GM19324 (cell line): ENCODE measurements at regions not wholly inside any gene's neighbourhood (a gene's known extent, or its start where the extent isn't known, plus 50 kb on each side); places are given as distances from the start of the nearest gene placed in this dataset.
"Not testable (repeated sequence)": the region's sequence is repeated elsewhere in the genome, so short reads cannot be mapped to it uniquely, and the experiment has no call there.

ENCODE experiments used
- ATAC-seq: cut with Tn5 transposase; IDR thresholded peaks from one replicate; pipeline ENCODE4 v1.9.1; 2021; ENCODE audit warnings: mild to moderate bottlenecking, moderate library complexity; ENCODE audit not compliant: unreplicated experiment, low FRiP score

DNA sequence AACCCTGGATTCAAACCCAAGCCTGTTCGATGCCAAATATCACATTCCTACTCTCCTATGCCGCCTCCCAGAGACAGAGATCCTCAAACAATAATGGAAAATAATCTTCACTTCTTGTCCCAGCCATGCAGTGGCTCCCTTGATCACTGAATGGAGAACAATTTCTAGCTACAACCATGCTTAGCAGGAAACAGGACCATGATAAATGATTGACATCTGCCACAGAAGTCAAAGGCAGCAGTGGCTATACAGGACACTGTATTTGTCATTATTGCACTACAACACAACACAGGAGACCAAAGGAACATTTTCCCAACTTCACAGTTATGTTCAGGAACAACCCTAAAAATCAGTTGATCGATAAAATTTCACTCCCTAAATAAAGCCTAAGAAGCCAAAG lies 243.3 kb upstream of the SLC7A11 start:
- no peak for ATAC-seq

DNA sequence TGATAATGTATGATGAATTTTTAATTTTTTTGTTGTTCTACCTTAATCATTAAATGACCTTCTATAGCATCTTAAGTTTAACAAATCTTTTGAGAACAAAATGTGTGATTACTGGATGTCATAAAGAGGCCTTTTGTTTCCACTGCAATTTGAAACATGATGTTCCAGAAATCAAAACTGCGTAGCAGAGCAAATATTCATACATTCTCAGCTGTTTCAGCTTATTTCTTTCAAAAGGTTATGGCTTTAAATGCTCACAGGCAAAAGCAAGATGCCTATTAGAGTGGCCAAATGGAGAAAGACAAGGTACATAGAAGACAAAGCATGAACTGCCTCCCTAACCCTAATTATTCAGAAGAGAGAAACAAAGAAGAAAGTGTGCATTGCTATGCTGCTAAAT lies 233.0 kb upstream of the SLC7A11 start:
- ATAC-seq: no peak

DNA sequence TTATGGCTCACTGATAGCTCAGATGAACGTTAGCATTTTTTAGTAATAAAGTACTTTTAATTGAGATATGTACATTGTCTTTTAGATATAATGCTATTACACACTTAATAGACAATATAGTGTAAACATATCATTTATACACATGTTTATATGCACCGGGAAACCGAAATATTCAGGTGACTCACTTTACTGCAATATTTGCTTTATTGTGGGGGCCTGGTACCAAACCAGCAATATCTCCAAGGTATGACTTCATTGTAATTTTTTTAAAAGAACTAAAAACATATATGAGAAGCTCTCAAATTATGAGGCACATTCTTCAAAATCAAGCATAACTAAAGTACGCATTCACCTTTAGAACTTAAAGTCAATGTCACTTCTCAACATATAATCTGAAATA lies 231.2 kb upstream of the SLC7A11 start:
- no peak for ATAC-seq

DNA sequence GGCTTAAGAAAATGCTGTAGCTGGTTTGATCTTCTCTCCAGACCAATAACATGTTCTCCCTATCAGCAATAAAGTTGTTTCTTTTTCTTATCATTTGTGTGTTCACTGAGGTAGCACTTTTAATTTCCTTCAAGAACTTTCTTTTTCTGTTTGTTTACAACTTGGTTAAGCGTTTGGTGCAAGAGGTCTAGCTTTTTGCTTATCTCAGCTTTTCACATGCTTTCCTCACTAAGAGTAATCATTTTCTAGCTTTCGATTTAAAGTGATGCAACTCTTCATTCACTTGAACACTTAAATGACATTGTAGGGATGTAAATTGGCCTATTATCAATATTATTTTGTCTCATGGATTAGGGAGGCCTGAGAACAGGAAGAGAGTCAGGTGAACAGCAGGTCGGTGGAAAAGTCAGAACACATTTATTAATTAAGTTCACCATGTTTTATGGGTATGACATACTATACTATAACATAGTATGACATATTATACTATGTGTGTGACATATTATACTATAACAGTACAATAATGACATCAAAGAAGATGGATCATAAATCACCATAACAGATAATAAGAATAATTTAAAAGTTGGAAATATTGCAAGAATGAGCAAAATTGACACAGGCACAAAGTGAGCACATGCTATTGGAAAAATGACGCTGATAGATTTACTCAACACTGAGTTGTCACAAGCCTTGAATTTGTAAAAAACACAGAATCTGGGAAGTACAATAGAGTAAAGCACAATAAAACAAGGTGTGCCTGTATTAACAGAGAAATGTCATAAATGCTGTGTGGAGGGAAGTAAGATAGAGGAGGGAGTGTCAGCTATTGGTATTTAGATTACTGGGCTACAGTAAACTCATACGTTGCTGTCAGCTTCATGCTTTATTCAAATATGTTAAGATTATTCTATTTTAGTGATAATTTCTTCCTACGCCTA lies 218.6 kb upstream of the SLC7A11 start:
- no peak for ATAC-seq

DNA sequence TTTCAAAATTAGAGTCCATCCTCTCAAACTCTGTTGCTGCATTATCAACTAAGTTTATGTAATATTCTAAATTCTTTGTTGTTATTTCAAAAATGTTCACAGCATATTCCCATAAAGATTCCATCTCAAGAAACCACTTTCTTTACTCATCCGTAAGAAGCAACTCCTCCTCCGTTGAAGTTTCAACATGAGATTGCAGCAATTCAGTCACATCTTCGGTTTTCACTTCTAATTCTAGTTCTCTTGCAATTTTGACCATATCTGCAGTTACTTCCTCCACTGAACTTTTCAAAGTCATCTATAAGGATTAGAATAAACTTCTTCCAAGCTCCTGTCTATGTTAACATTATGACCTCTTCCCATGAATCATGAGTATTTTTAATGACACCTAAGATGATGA lies 216.6 kb upstream of the SLC7A11 start:
- no peak for ATAC-seq

DNA sequence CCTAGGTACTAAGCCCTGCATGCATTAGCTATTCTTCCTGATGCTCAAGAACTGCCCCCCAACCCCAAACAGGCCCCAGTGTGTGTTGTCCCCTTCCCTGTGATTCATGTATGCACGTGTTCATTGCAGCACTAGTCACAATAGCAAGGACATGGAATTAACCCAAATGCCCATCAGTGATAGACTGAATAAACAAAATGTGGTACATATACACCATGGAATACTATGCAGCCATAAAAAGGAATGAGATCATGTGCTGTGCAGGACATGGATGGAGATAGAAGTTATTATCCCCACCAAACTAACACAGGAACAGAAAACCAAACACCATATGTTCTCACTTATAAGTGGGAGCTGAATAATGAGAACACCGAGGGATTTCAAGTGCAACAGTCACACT lies 214.2 kb upstream of the SLC7A11 start:
- not testable (repeated sequence) for ATAC-seq

DNA sequence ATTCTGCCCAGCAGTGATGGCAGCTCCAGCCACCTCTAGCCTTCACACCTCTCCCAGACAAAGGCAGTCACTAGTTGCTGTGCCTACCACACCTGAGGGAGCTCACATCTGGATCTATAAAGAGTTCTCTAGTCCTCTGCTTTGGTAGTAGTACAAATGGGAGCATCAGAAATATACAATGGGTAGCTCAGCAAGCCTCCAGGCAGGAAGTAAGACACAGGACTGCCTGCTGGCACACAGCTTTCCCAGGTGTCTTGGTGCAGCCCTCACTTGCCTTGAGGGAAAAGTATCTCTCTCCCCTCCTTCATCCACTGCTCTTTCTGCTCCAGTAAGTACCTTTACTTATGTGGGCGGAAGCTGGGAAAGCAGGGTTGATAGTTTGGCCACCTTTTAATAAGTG lies 212.9 kb upstream of the SLC7A11 start:
- no peak for ATAC-seq

- no peak for ATAC-seq
These were observed 210.7 kb upstream of the SLC7A11 start for GRCh38 chr4:138452826-138453225.

- no peak for ATAC-seq
These were observed 209.1 kb upstream of the SLC7A11 start for GRCh38 chr4:138451276-138451663.

GRCh38 chr4:138450546-138451275 lies 208.6 kb upstream of the SLC7A11 start:
- no peak for ATAC-seq

DNA sequence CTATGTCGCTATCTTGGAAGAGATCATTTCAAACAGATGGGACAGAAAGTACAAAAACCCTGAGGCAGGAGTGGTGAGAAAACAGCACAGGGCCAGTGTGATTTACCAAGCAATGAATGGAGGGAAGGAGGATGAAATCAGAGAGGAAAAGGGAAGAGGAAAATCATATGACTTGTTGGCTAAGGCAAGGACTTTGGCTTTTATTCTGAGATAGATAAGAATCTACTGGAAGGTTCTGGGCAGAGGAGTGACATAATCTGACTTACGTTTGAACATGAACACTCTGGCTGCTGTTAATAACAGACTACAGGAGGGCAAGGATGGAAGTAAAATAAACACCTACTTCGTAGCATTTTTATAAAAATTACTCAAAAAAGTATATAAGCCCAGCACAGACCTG lies 207.8 kb upstream of the SLC7A11 start:
- no peak for ATAC-seq

GRCh38 chr4:138448169-138448568 lies 206.0 kb upstream of the SLC7A11 start:
- no peak for ATAC-seq

DNA sequence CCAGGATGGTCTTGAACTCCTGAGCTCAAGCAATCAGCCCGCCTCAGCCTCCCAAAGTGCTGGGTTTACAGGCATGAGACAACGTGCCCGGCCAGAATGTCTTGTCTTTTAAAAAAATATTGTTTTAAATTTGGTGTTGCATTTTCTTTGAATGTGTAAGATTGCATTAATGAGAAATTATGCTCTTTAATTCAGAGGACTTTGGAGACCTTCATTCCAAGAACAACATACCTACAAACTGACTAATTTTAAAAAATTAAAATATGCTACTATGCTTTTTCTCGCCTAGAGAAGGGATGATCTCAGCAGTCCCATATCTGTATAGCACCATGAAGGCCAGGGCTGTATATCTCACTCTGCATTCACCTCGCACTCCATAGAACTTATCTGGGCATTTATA lies 204.3 kb upstream of the SLC7A11 start:
- no peak for ATAC-seq

GRCh38 chr4:138445098-138445497 lies 202.9 kb upstream of the SLC7A11 start:
- no peak for ATAC-seq

GRCh38 chr4:138444260-138444659 lies 202.1 kb upstream of the SLC7A11 start:
- ATAC-seq: no peak

- ATAC-seq: no peak
These were observed 197.0 kb upstream of the SLC7A11 start for GRCh38 chr4:138439143-138439581.

DNA sequence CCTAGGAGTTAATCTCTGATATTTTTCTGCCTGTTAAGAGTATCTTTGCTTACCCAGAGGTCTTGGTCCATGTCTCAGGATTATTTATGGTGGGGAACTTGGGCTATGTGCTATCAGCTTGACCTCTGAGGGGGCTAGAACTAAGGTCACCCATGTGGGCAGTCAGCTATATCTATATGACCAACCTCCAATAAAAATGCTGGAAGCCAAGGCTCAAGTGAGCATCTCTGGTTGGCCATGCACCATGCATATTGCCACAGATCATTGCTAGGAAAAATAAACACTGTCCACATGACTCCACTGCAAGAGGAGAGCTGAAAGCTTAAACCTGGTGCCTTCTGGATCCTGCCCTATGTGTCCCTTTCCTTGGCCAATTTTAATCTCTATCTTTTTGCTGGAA lies 196.5 kb upstream of the SLC7A11 start:
- ATAC-seq: no peak

GRCh38 chr4:138437263-138437851 lies 195.2 kb upstream of the SLC7A11 start:
- no peak for ATAC-seq

- ATAC-seq: not testable (repeated sequence)
These were observed 193.6 kb upstream of the SLC7A11 start for GRCh38 chr4:138435733-138436132.

GRCh38 chr4:138435046-138435445 lies 192.9 kb upstream of the SLC7A11 start:
- not testable (repeated sequence) for ATAC-seq

- ATAC-seq: no peak
These were observed 186.5 kb upstream of the SLC7A11 start for GRCh38 chr4:138428611-138429010.
